NT2/D1 (cell line): ENCODE measurements at regions not wholly inside any gene's neighbourhood (a gene's known extent, or its start where the extent isn't known, plus 50 kb on each side); places are given as distances from the start of the nearest gene placed in this dataset.

Experiments used
- SUZ12 ChIP-seq: IDR thresholded peaks from 2 replicates; pipeline ENCODE4 v1.6.1; 2011; ENCODE audit not compliant: insufficient read length, insufficient read depth; ENCODE audit errors: extremely low read depth
- YY1 ChIP-seq: IDR thresholded peaks from 2 replicates; pipeline ENCODE4 v1.6.1; 2011; ENCODE audit not compliant: insufficient read length, insufficient read depth

DNA sequence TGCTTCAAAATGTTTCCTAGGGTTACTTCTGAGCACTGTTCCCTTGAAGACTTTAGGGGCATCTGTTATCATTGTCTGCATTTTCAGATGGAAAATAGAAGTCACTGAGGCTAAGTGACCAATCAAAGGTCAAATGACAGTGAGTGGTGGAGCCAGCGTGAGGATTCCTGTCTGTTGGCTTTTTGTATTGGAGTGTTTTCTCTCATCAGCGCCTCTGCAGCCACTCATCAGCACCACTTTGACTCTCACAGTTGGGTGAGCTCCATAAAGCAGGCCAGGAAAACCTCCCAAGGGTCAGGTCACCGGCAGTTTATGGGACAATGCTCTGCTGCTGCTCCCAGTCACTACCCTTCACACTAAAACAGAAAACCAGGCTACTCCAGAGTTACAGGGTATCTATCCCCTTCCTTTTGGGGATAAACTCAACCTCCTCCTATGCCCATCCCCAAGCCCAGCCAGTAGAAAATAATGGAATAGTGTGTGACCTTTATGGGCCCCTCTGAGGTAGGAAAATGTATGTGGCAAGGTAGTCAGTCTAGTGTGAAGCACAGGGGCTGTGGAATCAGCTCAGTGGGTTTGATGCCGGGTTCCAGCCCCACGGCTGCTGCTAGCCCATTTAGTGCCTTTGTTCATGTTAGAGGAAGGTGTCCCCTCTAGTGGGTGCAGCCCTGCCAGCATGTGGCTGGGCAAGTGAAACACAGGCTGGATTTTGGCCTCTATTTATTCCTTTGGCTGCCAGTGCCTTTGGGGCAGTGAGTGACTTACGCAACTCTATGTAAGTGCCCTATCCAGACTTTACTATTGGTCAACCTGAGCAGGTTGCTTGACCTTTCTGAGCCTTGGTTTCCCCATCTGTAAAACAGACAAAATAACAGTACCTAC, 133.8 kb upstream of the CPM start:
- TF ChIP-seq SUZ12 (no peak), YY1 (no peak)
